Tibial nerve (tissue), 4 donors: ENCODE measurements at regions not wholly inside any gene's neighbourhood (a gene's known extent, or its start where the extent isn't known, plus 50 kb on each side); places are given as distances from the start of the nearest gene placed in this dataset.

Experiments
- DNase-seq, 2 donors: peaks; one replicate each; pipeline ENCODE4 v3.0.0-alpha.2; 2019; ENCODE audit warnings: low spot score in 2 of 2
- H3K27ac ChIP-seq, 4 donors: fragments of 200-600 bp; sonication (generic) in 3 of 4; one replicate each; pipeline ENCODE4 v1.5.1; 2017 to 2019; ENCODE audit warnings: mild to moderate bottlenecking in 1 of 4
- H3K27me3 ChIP-seq, 2 donors: fragments of 200-600 bp; sonication (generic) in 1 of 2; one replicate each; pipeline versions ENCODE4 v1.5.1 to v1.6.0; 2017 to 2019
- H3K36me3 ChIP-seq, 3 donors: fragments of 200-600 bp; sonication (generic); one replicate each; pipeline ENCODE4 v1.5.1; 2018 to 2019
- H3K4me1 ChIP-seq, 4 donors: fragments of 200-600 bp; sonication (generic) in 3 of 4; one replicate each; pipeline ENCODE4 v1.5.1; 2017 to 2019
- H3K4me3 ChIP-seq, 4 donors: fragments of 200-600 bp; sonication (generic) in 3 of 4; one replicate each; pipeline ENCODE4 v1.5.1; 2017 to 2019; ENCODE audit warnings: mild to moderate bottlenecking in 1 of 4, moderate library complexity in 1 of 4
- H3K9me3 ChIP-seq, 4 donors: fragments of 200-600 bp; sonication (generic) in 3 of 4; one replicate each; pipeline ENCODE4 v1.5.1; 2017 to 2019
- EP300 ChIP-seq, 2 donors: sonication (generic); formaldehyde crosslinking; IDR thresholded peaks; one replicate each; pipeline ENCODE4 v1.6.1; 2017; ENCODE audit warnings: antibody characterized with exemption in 2 of 2, mild to moderate bottlenecking in 1 of 2
- POLR2A ChIP-seq, 2 donors: fragments of 450-650 bp; IDR thresholded peaks; one replicate each; pipeline ENCODE4 v1.6.1; 2017; ENCODE audit warnings: antibody characterized with exemption in 2 of 2, mild to moderate bottlenecking in 2 of 2, moderate library complexity in 2 of 2
- WGBS, 2 donors: methylation state at CpG; one replicate each; pipeline ENCODE4 v1.1.5; 2018; 5-methylcytosine and 5-hydroxymethylcytosine counted together
- TF ChIP-seq, protein P1 (sequence below), 5 experiments: fragments of 200-600 bp in 3 of 5; fragments of 450-650 bp in 2 of 5; sonication (generic) in 3 of 5; IDR thresholded peaks; one replicate each; pipeline ENCODE4 v1.5.1; 2016 to 2019; ENCODE audit warnings: antibody characterized with exemption in 5 of 5, mild to moderate bottlenecking in 3 of 5, moderate library complexity in 2 of 5

DNA sequence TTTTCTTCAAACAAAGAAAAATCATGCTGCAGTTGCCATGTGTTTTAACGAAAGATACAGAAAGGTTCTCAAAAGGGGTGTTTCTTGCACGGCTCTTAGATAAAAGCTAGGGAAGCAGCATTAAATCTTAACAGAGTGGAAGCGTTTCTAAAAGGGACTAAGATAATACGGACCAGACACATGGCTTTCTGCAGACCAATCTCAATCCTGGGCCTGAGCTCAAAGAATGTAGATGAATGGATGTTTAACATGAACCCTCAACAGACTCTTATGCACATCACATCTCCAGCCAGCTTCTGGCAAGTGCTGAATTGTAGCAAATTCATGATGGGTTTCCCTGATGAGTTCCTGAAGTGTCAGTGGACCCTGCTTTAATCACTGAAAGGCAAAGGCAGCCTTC is 80.2 kb upstream of the COX10 start:
- 80% methylated on average over 4 of the region's 4 CpGs for WGBS, 2 donors
- Histone ChIP-seq H3K4me3 (no peak overlapping the region), H3K27ac (no peak overlapping the region), H3K4me1 (no peaks in the 10 kb centered on the region), H3K27me3 (no peaks in the 10 kb centered on the region), H3K9me3 (no peaks in the 10 kb centered on the region), H3K36me3 (no peaks in the 10 kb centered on the region)
- DNase-seq: no peak
- no peak for TF ChIP-seq POLR2A (IDR thresholded peaks at IDR 0.05)
- no peak for TF ChIP-seq EP300 (IDR thresholded peaks at IDR 0.05)
- TF ChIP-seq, protein P1, sequence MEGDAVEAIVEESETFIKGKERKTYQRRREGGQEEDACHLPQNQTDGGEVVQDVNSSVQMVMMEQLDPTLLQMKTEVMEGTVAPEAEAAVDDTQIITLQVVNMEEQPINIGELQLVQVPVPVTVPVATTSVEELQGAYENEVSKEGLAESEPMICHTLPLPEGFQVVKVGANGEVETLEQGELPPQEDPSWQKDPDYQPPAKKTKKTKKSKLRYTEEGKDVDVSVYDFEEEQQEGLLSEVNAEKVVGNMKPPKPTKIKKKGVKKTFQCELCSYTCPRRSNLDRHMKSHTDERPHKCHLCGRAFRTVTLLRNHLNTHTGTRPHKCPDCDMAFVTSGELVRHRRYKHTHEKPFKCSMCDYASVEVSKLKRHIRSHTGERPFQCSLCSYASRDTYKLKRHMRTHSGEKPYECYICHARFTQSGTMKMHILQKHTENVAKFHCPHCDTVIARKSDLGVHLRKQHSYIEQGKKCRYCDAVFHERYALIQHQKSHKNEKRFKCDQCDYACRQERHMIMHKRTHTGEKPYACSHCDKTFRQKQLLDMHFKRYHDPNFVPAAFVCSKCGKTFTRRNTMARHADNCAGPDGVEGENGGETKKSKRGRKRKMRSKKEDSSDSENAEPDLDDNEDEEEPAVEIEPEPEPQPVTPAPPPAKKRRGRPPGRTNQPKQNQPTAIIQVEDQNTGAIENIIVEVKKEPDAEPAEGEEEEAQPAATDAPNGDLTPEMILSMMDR (IDR thresholded peaks at IDR 0.05): no peak

DNA sequence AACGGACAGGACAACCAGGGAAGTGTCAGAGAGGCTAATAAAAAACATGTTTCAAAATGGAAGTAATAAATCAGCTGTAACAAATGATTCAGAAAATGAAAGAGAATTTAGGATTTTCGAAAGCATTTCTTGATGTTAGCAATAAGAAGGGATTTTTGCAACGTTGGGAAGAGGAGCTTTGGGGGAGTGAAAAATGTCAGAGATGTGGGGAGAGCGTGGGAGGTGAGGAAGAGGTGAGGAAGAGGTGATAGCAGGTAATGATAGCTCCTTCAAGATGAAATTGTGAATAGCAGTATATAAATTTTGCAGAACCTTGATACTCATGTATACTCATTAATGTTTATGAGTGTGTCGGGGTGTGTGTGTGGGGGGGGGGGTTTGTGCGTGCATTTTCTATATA is 76.2 kb upstream of the COX10 start:
- Histone ChIP-seq H3K4me3 (no peak overlapping the region), H3K27me3 (no peaks in the 10 kb centered on the region), H3K4me1 (no peaks in the 10 kb centered on the region), H3K36me3 (no peaks in the 10 kb centered on the region), H3K9me3 (no peaks in the 10 kb centered on the region), H3K27ac (no peak overlapping the region)
- TF ChIP-seq EP300 (IDR thresholded peaks at IDR 0.05) (no peak), POLR2A (IDR thresholded peaks at IDR 0.05) (no peak)
- TF ChIP-seq, protein P1 (IDR thresholded peaks at IDR 0.05): no peak
- DNase-seq: no peak
- 83 to 84% methylated on average over 5 to 6 of the region's 6 CpGs for WGBS, 2 donors

DNA sequence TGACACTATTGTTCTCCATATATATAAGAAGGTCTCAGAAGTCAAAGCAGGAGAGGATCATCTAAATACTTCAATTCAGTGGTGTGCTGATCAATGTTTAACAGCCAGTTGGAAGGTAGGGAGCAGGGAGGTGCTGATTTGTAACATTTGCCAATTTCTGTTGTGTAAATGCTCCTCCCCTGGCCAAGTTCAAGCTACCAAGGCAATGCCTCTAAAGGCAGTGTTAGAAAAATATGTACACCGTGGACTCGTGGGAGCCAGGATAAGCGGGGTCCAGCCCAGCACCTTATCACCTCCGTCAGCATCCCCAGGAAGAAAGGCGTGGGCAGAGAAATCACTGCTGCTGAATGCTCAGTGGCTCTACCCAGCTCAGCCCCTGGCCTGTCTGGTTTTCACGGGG is 75.3 kb upstream of the COX10 start:
- 87 to 88% methylated on average over 6 of the region's 6 CpGs for WGBS, 2 donors
- DNase-seq: no peak
- Histone ChIP-seq H3K4me1 (no peaks in the 10 kb centered on the region), H3K4me3 (no peak overlapping the region), H3K27me3 (no peaks in the 10 kb centered on the region), H3K27ac (no peak overlapping the region), H3K36me3 (no peaks in the 10 kb centered on the region), H3K9me3 (no peaks in the 10 kb centered on the region)
- no peak for TF ChIP-seq POLR2A (IDR thresholded peaks at IDR 0.05)
- TF ChIP-seq, protein P1 (IDR thresholded peaks at IDR 0.05): no peak
- TF ChIP-seq EP300 (IDR thresholded peaks at IDR 0.05): no peak

DNA sequence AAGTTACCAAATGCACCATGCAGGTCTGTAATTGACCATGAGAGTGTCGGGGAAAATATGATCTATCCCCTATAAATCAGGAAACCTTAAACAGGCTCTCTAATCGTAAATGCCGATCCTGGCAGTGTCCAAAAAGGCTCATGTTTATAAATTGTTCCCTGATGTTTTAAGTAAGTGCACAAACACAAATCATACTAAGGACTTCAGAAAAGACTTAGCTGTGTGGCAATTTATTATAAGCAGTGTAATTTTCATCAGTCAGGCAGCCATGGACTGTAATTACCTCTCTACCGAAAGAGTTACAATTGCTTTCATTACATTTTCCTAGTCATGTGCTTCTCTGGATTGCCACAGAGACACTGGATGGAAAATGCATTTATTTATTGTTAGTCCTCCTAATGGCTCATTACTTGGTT is 73.4 kb upstream of the COX10 start:
- Histone ChIP-seq H3K4me1 (no peaks in the 10 kb centered on the region), H3K27me3 (no peaks in the 10 kb centered on the region), H3K27ac (no peak overlapping the region), H3K36me3 (no peaks in the 10 kb centered on the region), H3K4me3 (no peak overlapping the region), H3K9me3 (no peaks in the 10 kb centered on the region)
- WGBS, 2 donors: 48 to 60% methylated on average over 4 of the region's 4 CpGs
- DNase-seq: no peak
- TF ChIP-seq EP300 (IDR thresholded peaks at IDR 0.05) (no peak), POLR2A (IDR thresholded peaks at IDR 0.05) (no peak)
- TF ChIP-seq, protein P1 (IDR thresholded peaks at IDR 0.05): no peak

DNA sequence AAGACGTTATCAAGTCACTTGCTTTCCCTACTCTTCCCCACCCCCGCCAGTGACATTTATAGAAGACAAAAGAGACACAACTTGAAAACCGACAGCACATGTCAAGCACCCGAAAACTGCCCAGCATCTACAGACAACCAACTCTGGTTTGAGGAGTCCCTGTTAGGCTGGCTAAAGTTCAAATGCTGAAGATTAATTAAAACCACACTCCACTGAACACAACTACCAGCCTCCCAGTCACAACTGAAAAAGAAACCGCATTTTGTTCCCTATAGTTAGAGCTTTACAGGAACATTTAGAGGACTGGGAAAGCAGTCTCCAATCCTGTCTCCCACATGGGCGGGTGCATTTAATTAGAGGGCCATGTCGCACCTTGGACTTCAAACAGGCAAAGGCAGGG is 73.0 kb upstream of the COX10 start:
- no peaks in the 10 kb centered on the region for H3K27me3 ChIP-seq
- no peak for TF ChIP-seq POLR2A (IDR thresholded peaks at IDR 0.05)
- TF ChIP-seq, protein P1 (IDR thresholded peaks at IDR 0.05): no peak
- no peak for TF ChIP-seq EP300 (IDR thresholded peaks at IDR 0.05)
- H3K9me3 ChIP-seq: no peaks in the 10 kb centered on the region
- no peaks in the 10 kb centered on the region for H3K4me1 ChIP-seq
- 60 to 63% methylated on average over 7 of the region's 7 CpGs for WGBS, 2 donors
- DNase-seq: no peak
- no peaks in the 10 kb centered on the region for H3K36me3 ChIP-seq
- H3K27ac ChIP-seq: no peak overlapping the region
- H3K4me3 ChIP-seq: no peak overlapping the region
